ENCODE measurements at regions not wholly inside any gene's neighbourhood (a gene's known extent, or its start where the extent isn't known, plus 50 kb on each side); places are given as distances from the start of the nearest gene placed in this dataset.
"Not testable (repeated sequence)": the region's sequence is repeated elsewhere in the genome, so short reads cannot be mapped to it uniquely, and the experiment has no call there.

DNA sequence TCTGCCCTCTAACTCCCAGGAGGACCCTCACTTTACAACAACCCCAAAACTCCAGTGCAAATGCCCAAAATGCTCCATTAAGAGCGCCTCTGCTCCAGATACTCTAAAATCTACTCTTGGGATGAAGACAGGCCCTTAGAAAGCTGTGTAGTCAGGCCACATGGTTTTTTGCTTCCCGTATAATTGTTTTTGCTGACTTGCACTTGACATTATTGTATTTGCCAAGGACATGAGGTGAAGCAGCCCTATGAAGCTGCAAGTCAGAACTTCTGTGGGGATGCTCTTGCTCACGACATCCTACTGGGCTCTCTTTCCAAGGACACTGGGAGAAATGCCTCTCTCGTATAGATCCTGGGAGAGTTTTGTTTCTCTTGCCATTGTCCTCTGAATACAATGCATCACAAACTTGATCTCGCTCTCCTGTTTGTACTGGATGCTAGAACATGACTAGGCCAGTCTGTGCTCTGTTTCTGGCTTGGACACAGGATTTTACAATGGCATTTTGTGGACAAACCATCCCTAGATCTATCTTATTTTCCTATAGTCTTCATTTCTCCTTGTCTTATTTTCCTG, 177.2 kb upstream of the DTNBP1 start:
- DNase-seq (ENCODE audit: low read depth) = no peak

DNA sequence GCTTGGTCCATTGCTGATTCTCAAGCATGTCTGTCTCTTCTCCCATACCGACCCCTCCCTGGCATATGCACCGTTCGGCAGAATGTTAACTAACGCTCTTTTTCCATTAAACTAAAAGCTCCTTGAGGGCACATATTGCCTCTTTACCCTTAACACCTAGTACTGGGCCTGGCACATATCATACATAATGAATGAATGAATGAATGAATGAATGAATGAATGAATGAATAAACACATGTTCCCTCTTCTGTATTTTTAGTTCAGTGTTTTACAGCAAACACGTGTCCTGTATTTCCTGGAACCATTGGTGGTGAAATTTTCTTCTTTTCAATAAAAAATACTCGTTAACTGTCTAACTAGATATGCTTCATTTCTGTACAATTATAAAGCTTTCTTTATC, 174.4 kb upstream of the DTNBP1 start:
- DNase-seq (ENCODE audit: low read depth) = no peak

DNA sequence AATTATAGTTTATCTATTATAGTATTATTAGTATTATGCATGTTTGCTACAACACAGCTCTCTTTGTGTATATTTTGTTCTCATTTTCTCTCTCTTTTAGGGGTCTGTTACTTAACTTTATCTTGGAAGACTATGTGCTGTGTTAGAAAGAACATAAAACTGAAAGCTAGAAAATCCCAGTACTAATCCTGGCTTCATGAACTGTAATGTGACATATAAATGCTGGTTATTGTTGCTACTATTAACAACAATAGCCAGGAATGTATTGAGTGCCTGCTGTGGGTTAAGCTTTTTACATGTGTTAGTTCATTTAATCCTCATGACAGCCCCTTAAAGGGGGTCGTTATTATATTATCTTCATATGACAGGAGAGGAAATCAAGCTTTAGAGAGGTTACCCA, 170.0 kb upstream of the DTNBP1 start:
- no peak for DNase-seq (ENCODE audit: low read depth)

DNA sequence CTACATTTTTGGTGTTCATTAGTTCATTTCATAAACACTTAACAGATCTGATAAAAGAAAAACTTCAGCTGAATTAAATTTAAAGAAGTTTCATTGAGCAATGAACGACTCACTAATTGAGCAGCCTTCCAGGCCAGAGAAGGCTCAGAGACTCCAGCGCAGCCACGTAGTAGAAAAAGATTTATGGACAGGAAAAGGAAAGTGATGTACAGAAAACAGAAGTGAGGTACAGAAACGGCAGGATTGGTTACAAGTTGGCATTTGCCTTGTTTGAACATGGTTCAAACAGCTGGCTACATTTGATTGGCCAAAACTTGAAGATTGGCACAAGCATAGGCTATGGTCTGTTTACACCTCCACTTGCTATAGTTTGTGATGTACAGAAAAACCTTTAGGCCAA, 166.3 kb upstream of the DTNBP1 start:
- no peak for DNase-seq (ENCODE audit: low read depth)

DNA sequence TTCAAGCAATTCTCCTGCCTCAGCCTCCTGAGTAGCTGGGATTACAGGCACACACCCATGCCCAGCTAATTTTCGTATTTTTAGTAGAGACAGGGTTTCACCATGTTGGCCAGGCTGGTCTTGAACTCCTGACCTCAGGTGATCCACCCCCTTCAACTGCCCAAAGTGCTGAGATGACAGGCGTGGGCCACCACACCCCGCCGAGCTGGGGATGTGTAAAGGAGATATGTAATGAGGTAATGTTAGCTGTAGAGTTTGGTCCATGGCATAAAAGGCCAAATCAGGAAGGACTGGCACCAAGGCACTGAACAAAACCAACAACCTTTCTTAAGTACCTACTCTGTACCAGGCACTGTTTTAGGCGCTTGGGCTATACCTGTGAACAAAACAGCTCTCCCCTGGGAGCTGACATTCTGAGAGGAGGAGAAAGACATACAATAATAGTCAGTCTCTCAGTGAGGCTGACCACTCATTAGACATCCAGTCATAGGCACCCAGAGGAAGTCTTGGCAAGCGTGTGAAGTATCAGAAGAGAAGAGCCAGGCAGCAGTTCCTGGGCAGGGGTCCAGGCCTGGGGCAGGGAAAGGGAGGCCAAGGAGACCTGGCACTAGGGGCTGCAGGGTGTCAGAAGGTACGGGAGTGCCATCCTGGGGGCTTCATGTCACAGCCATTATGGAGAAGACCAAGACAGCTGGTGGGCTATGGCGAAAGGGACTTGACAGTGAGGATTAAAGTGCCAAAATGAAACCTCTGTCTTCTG, 164.8 kb upstream of the DTNBP1 start:
- no peak for DNase-seq (ENCODE audit: low read depth)

DNA sequence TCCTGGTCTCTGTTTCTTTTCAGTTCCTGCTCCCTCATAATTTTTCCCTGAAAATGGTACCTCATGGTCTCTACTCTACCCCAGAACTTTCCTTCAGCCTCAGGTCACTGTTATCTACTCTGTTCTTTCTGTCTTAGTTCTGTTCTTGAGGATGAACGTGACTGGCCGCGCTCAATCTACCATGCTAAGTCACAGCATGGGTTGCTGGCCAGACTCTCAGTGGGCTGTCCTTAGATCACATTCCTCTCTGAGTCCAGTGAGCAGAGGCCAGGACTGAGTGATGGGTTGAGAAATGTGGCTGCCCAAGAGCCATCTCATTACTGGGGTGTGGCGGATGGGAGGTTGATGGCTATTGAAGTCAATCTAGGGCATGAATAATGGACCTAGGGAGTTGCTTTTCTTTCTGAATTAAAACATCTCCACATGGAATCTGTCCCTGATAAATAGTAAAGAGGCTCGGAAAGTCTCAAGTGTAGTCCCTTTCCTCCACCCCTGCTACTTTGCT, 164.0 kb upstream of the DTNBP1 start:
- DNase-seq (ENCODE audit: low read depth) = no peak

DNA sequence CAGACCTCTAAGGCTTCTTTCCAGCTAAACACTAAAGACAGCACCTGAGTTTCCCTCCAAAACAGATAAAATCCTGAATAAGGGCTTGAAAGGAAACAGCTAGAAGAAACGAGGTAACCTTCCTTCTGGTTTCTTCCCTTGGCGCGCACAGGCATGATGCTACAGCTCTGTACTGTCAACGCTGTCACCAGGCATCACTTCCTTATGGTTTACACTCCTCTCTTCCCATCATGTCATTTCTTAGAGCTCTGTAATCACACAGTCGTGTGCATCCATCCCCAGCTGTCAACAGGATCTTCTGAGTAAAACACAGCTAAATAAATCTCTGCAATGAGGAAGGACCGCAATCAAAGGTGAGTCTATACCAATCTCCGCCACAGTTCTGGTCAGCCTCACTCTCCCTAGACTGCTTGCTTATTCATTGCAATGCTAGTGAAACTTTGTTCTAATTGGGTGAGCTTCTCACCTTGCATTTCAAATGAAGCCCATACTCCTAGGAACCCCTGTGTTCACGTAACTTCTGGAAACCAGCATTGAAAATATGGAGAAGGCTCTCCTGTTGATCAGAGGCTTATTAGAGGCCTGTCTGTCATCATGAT, 162.6 kb upstream of the DTNBP1 start:
- DNase-seq (ENCODE audit: low read depth) = no peak

DNA sequence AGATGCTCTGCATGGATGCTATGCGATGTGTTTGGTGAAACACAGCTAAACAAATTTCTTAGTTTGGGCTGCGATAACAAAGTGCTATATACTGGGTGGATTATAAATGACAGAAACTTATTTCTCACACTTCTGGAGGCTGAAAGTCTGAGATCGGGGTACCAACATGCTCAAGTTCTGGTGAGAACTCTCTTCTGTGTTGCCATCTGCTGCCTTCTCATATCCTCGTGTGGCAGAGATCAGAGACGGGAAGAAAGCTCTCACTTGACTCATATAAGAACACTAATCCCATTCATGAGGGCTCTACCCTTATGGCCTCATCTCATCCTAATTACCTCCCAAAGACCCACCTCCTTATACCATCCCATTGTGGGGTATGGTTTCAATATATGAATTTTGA, 162.0 kb upstream of the DTNBP1 start:
- peak; percentile 4 for DNase-seq (ENCODE audit: low read depth)

DNA sequence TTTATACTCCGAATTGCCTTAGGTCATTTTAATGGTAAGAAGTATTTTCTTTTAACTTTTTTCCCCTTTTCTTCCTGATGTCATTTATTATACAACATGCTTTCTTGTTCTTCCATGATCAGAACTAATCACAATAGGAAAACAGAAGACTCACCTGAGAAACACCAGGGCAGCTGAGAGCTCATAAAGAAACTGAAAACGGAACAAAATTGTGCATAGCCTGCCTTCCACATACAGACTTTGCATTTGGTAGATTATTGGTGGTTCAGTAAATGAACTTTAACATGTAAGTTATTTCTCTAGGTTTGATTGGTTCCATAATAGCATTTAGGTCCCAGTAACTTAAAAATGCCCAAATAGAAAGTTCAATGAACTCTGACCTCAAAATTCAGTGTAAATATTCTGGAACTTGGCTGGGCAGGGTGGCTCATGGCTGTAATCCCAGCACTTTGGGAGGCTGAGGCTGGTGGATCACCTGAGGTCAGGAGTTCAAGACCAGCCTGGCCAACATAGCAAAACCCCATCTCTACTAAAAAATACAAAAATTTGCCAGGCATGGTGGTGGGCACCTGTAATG, 161.1 kb upstream of the DTNBP1 start:
- no peak for DNase-seq (ENCODE audit: low read depth)

DNA sequence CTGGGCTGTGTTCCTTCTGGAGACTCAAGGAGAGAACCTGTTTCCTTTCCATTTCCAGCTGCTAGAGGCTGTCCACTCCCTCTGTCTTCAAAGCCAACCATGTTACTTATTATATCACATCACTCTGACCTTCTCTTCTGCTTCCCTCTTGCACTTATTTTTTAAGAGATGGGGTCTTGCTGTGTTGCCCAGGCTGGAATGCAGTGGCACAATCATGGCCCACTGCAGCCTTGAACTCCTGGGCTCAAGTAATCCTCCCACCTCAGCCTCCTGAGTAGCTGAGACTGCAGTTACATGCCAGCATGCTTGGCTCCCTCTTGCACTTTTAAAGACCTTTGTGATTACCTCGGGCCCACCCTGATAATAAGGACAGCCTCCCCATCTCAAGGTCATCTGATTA, 160.0 kb upstream of the DTNBP1 start:
- no peak for DNase-seq (ENCODE audit: low read depth)

DNA sequence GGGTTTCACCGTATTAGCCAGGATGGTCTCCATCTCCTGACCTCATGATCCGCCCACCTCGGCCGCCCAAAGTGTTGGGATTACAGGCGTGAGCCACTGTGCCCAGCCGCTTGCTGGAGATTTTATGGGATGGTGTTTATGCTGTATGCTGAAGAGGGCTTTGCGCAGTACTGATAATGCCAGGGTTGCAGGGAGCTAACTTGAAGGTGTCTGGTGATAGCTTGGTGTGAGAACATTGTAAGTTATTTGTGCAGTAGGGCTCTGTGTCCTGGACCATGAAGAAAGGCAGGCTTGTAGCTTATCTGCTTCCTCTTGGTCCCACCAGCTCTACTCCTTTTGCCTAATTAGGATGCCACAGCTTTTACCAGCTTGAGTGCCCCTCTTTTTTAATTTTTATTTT, 157.0 kb upstream of the DTNBP1 start:
- DNase-seq (ENCODE audit: low read depth) = no peak

DNA sequence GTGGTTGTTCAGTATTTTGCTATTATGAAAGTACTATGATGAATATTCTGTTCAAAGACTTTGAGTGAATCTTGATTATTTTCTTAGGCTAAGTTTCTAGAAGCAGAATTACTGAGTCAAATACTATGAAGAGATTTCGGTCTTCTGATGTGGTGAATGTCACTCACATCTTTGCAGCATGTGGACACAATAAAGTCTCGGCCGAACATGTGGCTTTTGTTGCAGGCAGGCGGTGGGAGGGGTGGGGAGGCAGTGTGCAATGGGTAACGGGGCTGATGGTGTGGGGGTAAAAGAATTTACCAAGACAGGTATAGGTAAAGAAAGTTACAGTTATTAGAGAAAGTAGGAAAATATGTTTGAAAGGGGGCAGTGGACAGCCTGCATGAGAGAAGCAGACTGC, 156.4 kb upstream of the DTNBP1 start:
- DNase-seq (ENCODE audit: low read depth) = no peak

DNA sequence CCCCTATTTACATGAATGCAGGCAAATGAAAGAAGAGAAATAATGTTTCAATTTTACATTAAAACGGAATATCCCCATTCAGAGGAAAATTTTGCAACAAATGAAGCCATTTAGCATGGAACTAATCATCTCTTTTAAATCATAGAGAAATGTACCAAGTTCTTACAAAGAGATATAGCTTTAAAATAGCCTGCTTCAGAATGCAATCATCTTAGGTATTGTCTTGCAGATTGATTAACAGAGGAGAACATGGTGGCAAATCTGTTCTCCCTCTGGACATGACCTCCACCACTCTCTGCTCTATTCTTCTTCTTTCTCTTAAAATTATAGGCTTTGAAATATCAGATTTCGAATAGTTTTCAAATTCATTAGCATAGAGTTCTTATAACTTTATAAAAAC, 155.7 kb upstream of the DTNBP1 start:
- no peak for DNase-seq (ENCODE audit: low read depth)

DNA sequence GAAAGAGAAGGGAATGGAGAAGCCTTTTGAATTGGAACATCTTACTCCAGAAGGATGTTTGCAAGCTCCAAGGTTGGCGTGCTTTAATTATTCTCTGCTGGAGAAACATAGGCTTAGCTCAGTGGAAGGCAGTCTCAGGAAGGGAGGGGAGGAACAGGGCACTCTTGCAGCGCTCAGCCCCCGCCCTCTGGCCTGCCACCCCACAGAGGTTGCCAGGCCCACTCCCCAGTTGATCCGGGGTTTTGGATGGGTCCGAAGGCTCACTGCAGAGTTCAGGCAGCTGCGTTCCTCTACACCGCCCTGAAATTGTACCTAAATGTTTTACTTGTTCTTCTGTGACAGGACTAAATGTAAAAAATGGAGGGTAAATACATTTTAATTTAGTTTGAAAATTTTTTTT, 155.2 kb upstream of the DTNBP1 start:
- no peak for DNase-seq (ENCODE audit: low read depth)

DNA sequence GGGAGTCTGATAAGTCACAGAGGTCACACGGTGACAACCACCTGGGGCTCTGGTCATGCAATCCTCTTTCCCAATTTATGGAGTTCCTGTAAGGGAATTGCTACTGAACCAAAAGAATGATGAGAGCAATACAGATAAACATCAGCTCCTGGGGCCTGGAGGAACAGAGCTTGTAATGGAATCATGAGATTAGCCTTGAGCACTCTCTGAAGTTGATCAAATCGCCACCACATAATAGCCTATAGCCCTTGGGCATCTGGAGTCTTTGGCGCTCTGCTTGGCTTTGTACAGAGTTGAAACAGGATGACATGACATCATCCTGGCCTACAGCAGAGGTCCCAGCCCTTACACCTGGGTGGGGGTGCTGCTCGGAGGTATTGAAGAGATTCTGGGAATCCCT, 154.3 kb upstream of the DTNBP1 start:
- DNase-seq (ENCODE audit: low read depth) = no peak

DNA sequence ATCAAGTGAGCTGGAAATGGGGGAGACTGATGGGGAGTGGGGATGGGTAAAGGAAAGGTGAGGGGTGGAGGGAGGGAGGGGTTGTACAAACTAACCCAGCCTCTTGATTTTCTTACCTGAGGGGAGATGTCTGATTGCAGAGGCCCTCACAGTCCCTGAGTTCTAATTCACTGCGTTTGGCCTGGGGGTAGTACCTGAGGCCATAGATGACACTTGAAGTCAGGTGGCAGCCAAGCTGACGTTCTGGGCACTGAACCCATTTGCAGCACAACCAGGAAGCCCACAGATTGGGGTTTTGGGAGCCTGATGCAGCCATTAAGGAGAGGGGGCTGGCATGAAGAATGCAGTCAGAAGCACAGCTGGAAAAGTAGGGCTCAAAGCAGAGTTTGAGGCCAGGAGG, 153.8 kb upstream of the DTNBP1 start:
- no peak for DNase-seq (ENCODE audit: low read depth)

DNA sequence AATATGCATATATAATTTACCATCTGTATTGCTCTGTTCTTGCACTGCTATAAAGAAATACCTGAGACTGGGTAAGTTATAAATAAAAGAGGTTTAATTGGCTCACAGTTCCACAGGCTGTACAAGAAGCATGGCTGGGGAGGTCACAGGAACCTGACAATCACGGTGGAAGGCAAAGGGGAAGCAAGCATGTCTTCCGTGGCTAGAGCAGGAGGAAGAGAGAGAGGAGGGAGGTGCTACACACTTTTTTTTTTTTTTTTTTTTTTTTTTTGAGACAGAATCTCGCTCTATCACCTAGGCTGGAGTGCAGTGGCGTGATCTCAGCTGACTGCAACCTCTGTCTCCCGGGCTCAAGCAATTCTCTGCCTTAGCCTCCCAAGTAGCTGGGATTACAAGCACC, 150.9 kb upstream of the DTNBP1 start:
- DNase-seq (ENCODE audit: low read depth) = not testable (repeated sequence)

DNA sequence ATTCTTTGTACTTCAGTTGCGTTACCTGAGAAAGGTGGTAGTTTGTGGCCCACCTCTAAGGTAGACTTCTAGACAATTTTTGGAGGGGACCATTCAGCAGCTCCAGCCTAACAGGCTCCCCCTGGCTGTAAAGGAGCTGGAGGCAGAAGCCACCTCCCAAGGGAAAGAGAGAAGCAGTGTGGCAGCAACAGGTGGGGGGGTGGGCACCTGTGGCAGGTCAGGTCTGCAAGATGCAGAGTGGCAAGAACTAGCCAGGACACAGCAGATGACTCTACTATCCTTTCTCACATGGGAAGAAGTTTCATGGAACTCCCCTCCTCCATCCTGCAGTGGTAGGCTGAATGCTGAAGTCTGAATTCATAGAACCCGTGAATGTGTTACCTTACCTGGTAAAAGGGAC, 148.3 kb upstream of the DTNBP1 start:
- DNase-seq (ENCODE audit: low read depth) = no peak

DNA sequence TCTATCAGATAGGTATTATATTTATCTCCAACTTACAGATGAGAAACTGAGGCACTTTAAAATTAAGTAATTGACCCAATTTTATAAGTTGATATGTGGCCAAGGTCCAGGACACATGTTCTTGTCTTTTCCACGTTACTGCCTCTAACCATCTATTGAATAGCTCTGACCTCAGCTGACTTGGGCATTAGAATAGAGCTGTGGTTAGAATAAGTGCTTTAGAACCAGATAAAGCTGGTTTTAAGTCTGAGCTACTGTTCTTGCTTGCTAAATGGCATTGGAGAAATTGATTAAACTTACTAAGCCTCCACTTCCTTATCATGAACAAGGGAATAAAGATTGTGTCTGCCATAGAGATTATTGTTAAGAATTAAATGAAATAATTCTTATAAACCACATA, 147.8 kb upstream of the DTNBP1 start:
- DNase-seq (ENCODE audit: low read depth) = no peak

DNA sequence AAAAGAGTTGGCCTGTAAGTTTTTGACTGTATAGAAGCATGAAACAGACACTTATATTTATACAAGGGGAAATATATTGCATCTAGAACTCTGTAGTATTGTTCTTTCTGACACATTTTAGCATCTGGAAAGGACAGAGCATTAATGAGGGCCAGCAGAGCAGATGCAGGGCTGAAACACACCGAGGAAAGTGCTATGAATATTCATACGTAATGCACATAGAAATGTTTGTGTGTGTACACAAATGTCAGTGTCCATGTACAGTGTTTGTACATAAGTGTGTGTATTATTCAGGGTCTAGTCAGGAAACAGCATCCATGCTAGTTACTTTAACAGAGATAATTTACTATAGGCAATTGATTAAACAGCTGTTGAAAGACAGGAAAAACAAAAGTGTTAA, 146.5 kb upstream of the DTNBP1 start:
- DNase-seq (ENCODE audit: low read depth) = no peak

DNA sequence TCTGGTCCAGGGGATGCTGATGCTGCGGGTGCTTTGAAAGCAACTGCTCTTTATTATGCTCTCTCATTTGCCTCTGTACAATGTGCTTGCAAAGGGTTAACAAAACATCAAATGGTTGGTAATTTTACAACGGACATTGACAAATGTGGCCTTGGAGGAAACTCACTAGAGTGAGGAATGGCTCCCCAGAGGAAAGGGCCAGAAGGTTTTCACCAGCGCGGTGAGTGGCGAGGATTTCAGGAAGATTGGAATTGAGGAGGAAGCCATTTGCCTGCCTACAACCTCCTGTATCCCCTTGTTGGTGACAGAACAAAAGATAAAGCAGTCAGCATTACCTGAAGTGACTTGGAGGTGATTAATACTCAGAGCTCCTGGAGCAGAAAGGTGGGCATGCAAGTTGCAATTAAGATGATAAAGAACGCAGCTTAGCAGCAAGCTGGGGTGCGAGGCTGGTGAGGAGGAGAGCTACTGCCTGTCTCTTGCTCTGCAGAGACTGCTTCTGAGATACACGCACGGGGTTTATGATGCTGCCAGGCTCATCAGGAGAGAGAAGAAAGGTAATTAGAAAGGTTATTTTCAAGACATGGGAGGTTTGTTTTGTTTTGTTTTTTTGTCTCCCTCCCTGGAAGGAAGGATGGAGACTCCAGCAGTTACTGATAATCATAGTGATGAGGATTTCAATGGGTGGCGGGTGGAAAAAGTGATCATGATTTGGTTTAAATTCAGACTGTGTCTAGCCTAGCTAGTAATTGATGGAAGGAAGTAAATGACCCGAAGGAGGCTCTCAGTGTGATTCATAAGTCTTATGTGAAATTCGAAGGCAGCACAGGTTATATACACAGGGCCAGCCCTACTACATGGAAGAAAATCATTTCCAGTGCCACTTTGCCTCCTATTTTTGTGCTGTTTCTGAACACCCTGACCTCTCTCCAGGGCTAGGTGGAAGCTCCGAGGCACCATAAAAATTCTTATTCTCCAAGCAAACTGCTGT, 141.6 kb upstream of the DTNBP1 start:
- DNase-seq (ENCODE audit: low read depth) = no peak

DNA sequence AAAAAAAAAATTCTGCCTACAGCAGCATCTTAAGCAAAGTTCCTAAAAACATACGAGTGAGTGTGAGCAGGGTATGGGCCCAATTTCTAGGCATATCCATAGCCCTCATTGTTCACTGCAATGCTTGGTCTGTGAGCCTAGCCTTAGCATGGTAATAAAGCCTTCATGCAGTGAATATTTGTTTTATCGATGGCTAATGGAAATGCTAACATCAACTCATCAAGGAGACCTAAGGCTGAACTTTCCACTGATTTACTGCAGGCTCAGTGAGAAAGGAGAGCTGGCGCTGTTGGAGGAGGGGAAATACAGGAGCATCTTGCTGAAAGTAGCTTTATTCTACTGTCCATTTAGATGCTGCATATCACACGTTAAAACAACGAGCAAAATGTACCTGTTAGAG, 139.6 kb upstream of the DTNBP1 start:
- DNase-seq (ENCODE audit: low read depth) = no peak
